PC-3 (cell line): ENCODE measurements at regions not wholly inside any gene's neighbourhood (a gene's known extent, or its start where the extent isn't known, plus 50 kb on each side); places are given as distances from the start of the nearest gene placed in this dataset.
A peak's percentile ranks its signal among the peaks of the same experiment; 100 is the strongest.

Source experiments
- ATAC-seq: fragments of 200-7000 bp; cut with Tn5 transposase; 2 replicates; pipeline ENCODE4 v1.9.1; 2020; ENCODE audit warnings: mild to moderate bottlenecking, moderate library complexity
- BruUV-seq: library from RNA; stranded (reverse); fragments of 400-500 nt; replicated peaks from 2 replicates; lab custom pipeline; 2021; lab: Mats Ljungman, UMichigan
- CTCF ChIA-PET: fragments of 300-600 bp; sonication (Branson Sonifier 250); formaldehyde crosslinking; loops from one replicate; lab custom pipeline; 2022; ENCODE audit warnings: antibody characterized with exemption; lab: Charles Lee
- POLR2A ChIA-PET: fragments of 300-600 bp; sonication (Branson Sonifier 250); formaldehyde crosslinking; loops from one replicate; lab custom pipeline; 2022; ENCODE audit warnings: antibody characterized with exemption; ENCODE audit not compliant: unreplicated experiment; lab: Charles Lee
- DNase-seq: peaks from one replicate; pipeline ENCODE4 v3.0.0-alpha.2; 2015
- H2AFZ ChIP-seq: fragments of 300-600 bp; sonication (generic); 2 replicates; pipeline ENCODE4 v1.6.0; 2016; ENCODE audit warnings: antibody characterized with exemption, low read length
- H3F3A ChIP-seq: fragments of 300-600 bp; sonication (generic); one replicate; pipeline ENCODE4 v1.6.0; 2017; ENCODE audit warnings: antibody characterized with exemption, low read length, control low read depth, mild to moderate bottlenecking; ENCODE audit not compliant: unreplicated experiment
- H3K27ac ChIP-seq: fragments of 300-600 bp; sonication (generic); 2 replicates; pipeline ENCODE4 v1.5.1; 2016; ENCODE audit warnings: mild to moderate bottlenecking, low read length
- H3K27me3 ChIP-seq: fragments of 300-600 bp; sonication (generic); 2 replicates; pipeline ENCODE4 v1.6.1; 2016; ENCODE audit warnings: low read length, mixed read lengths
- H3K36me3 ChIP-seq: fragments of 300-600 bp; sonication (generic); 2 replicates; pipeline ENCODE4 v1.6.1; 2016; ENCODE audit warnings: low read depth, mixed run types, low read length, mixed read lengths
- H3K4me1 ChIP-seq: fragments of 300-600 bp; sonication (generic); 2 replicates; pipeline ENCODE4 v1.5.1; 2016; ENCODE audit warnings: low read length; ENCODE audit not compliant: insufficient read depth
- H3K4me2 ChIP-seq: fragments of 300-600 bp; sonication (generic); 2 replicates; pipeline ENCODE4 v1.6.0; 2016; ENCODE audit warnings: low read length
- H3K4me3 ChIP-seq: fragments of 300-600 bp; sonication (generic); 2 replicates; pipeline ENCODE4 v1.5.1; 2016; ENCODE audit warnings: mild to moderate bottlenecking, low read length, mixed read lengths
- H3K79me2 ChIP-seq: fragments of 300-600 bp; sonication (generic); 2 replicates; pipeline ENCODE4 v1.6.1; 2017; ENCODE audit warnings: low read length, mixed read lengths
- H3K9ac ChIP-seq: fragments of 300-600 bp; sonication (generic); 2 replicates; pipeline ENCODE4 v1.6.0; 2016; ENCODE audit warnings: mild to moderate bottlenecking, low read length
- H3K9me2 ChIP-seq: fragments of 300-600 bp; sonication (generic); replicated peaks from 2 replicates; pipeline ENCODE4 v1.6.1; 2016; ENCODE audit warnings: mixed run types, low read length, mixed read lengths
- H3K9me3 ChIP-seq: fragments of 300-600 bp; sonication (generic); 2 replicates; pipeline ENCODE4 v1.6.1; 2016; ENCODE audit warnings: low read length, mixed read lengths
- H4K20me1 ChIP-seq: fragments of 300-600 bp; sonication (generic); 2 replicates; pipeline ENCODE4 v1.6.1; 2016; ENCODE audit warnings: low read length, mixed read lengths
- CTCF ChIP-seq: fragments of 300-600 bp; sonication (generic); conservative IDR thresholded peaks from 2 replicates; pipeline ENCODE4 v1.5.1; 2017; ENCODE audit warnings: antibody characterized with exemption, low read depth, mild to moderate bottlenecking, low read length
- EZH2 ChIP-seq: fragments of 300-600 bp; sonication (generic); IDR thresholded peaks from one replicate; pipeline ENCODE4 v1.6.1; 2017; ENCODE audit warnings: antibody characterized with exemption, mild to moderate bottlenecking, low read length; ENCODE audit not compliant: unreplicated experiment
- EZH2phosphoT487 ChIP-seq: fragments of 300-600 bp; sonication (generic); IDR thresholded peaks from 2 replicates; pipeline ENCODE4 v1.6.1; 2018; ENCODE audit warnings: mild to moderate bottlenecking, antibody characterized with exemption, low read length, borderline replicate concordance
- intact Hi-C: fragments of 100-400 bp; cut with micrococcal nuclease; formaldehyde crosslinking; loops from 2 replicates; pipeline ENCODE4 v1.9.0; 2023

GRCh38 chr4:89482251-89482650 lies 174.7 kb upstream of the GPRIN3 start:
- CTCF ChIA-PET: interaction anchor here (0.6 kb wide), 1 partner anchor 76 kb away, joined by 3 read pairs; no protein-coding TSS in a partner anchor
- intact Hi-C loops: loop anchor here (10.0 kb wide), 1 partner anchor 383 kb away; no protein-coding TSS in a partner anchor
- BruUV-seq: no TSS peak

GRCh38 chr4:89469930-89470375 lies 162.4 kb upstream of the GPRIN3 start:
- H3K9ac ChIP-seq: peak overlapping the region; percentile 42
- ChIA-PET POLR2A (interaction anchor here (0.6 kb wide), 1 partner anchor 34 kb away, joined by 5 read pairs; no protein-coding TSS in a partner anchor), CTCF (no interaction called here)
- H3K4me1 ChIP-seq: peaks cover 18% of the 10 kb centered on the region
- no peaks in the 10 kb centered on the region for H3K36me3 ChIP-seq
- H4K20me1 ChIP-seq: no peaks in the 10 kb centered on the region
- TF ChIP-seq EZH2 (no peak), EZH2phosphoT487 (no peak), CTCF (no peak)
- H3K27ac ChIP-seq: peak overlapping the region; percentile 87
- no peaks in the 10 kb centered on the region for H3K9me3 ChIP-seq
- DNase-seq: peak; percentile 86
- H3K4me2 ChIP-seq: peak overlapping the region; percentile 61
- no peaks in the 10 kb centered on the region for H3K9me2 ChIP-seq
- H3K27me3 ChIP-seq: no peaks in the 10 kb centered on the region
- ATAC-seq: peak; percentile 85
- H2AFZ ChIP-seq: peak overlapping the region; percentile 71
- no TSS peak for BruUV-seq
- peak overlapping the region; percentile 13; the same call in 1 of the 2 replicates for H3K4me3 ChIP-seq
- intact Hi-C loops: no loop called here
- H3K79me2 ChIP-seq: no peaks in the 10 kb centered on the region
- no peaks in the 10 kb centered on the region for H3F3A ChIP-seq

More at GRCh38 chr4:89482251-89482650, 174.7 kb upstream of the GPRIN3 start:
- no peaks in the 10 kb centered on the region for H3K79me2 ChIP-seq
- H3F3A ChIP-seq: no peaks in the 10 kb centered on the region
- POLR2A ChIA-PET: no interaction called here
- peak; percentile 55 for TF ChIP-seq CTCF
- no peak for TF ChIP-seq EZH2
- H3K4me2 ChIP-seq: no peak overlapping the region
- no peaks in the 10 kb centered on the region for H3K9me3 ChIP-seq
- H4K20me1 ChIP-seq: no peaks in the 10 kb centered on the region
- no peak overlapping the region for H3K9ac ChIP-seq
- H3K4me1 ChIP-seq: no peaks in the 10 kb centered on the region
- ATAC-seq (peak; percentile 84), DNase-seq (peak; percentile 48)
- no peaks in the 10 kb centered on the region for H3K9me2 ChIP-seq
- no peak overlapping the region for H3K27ac ChIP-seq
- H2AFZ ChIP-seq: no peak overlapping the region
- no peaks in the 10 kb centered on the region for H3K36me3 ChIP-seq
- no peak overlapping the region for H3K4me3 ChIP-seq
- H3K27me3 ChIP-seq: no peaks in the 10 kb centered on the region

GRCh38 chr4:89469516-89469915 lies 161.9 kb upstream of the GPRIN3 start:
- Histone ChIP-seq H3K4me2 (peak overlapping the region; percentile 61), H3K79me2 (no peaks in the 10 kb centered on the region), H3K9me2 (no peaks in the 10 kb centered on the region), H3K36me3 (no peaks in the 10 kb centered on the region), H4K20me1 (no peaks in the 10 kb centered on the region), H2AFZ (peak overlapping the region; percentile 71), H3K4me1 (peaks cover 18% of the 10 kb centered on the region), H3K27me3 (no peaks in the 10 kb centered on the region), H3F3A (no peaks in the 10 kb centered on the region), H3K9me3 (no peaks in the 10 kb centered on the region), H3K4me3 (peak overlapping the region; percentile 13; the same call in 1 of the 2 replicates), H3K27ac (peak overlapping the region; percentile 87), H3K9ac (peak overlapping the region; percentile 42)
- TF ChIP-seq EZH2: no peak
- TF ChIP-seq CTCF: no peak
- TF ChIP-seq EZH2phosphoT487: no peak
- BruUV-seq: no TSS peak
- POLR2A ChIA-PET: interaction anchor here (0.6 kb wide), 1 partner anchor 34 kb away, joined by 5 read pairs; no protein-coding TSS in a partner anchor
- ATAC-seq: no peak
- no peak for DNase-seq
- CTCF ChIA-PET: interaction anchor here (0.7 kb wide), 1 partner anchor 503 kb away, joined by 3 read pairs; no protein-coding TSS in a partner anchor
- intact Hi-C loops: no loop called here
